ENCODE measurements at regions not wholly inside any gene's neighbourhood (a gene's known extent, or its start where the extent isn't known, plus 50 kb on each side); places are given as distances from the start of the nearest gene placed in this dataset.

- TF ChIP-seq POLR2A (IDR thresholded peaks at IDR 0.05) (no peak), POLR2AphosphoS5 (IDR thresholded peaks at IDR 0.05) (no peak), EP300 (IDR thresholded peaks at IDR 0.05) (no peak)
- TF ChIP-seq, protein P1, sequence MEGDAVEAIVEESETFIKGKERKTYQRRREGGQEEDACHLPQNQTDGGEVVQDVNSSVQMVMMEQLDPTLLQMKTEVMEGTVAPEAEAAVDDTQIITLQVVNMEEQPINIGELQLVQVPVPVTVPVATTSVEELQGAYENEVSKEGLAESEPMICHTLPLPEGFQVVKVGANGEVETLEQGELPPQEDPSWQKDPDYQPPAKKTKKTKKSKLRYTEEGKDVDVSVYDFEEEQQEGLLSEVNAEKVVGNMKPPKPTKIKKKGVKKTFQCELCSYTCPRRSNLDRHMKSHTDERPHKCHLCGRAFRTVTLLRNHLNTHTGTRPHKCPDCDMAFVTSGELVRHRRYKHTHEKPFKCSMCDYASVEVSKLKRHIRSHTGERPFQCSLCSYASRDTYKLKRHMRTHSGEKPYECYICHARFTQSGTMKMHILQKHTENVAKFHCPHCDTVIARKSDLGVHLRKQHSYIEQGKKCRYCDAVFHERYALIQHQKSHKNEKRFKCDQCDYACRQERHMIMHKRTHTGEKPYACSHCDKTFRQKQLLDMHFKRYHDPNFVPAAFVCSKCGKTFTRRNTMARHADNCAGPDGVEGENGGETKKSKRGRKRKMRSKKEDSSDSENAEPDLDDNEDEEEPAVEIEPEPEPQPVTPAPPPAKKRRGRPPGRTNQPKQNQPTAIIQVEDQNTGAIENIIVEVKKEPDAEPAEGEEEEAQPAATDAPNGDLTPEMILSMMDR (IDR thresholded peaks at IDR 0.05): no peak
These were observed 974.4 kb downstream of the NXPH1 start for GRCh38 chr7:9407816-9408215.

Measured in sigmoid colon (tissue), 4 donors.